Neural cell (in vitro differentiated cells): ENCODE measurements at regions not wholly inside any gene's neighbourhood (a gene's known extent, or its start where the extent isn't known, plus 50 kb on each side); places are given as distances from the start of the nearest gene placed in this dataset.

ENCODE experiments used
- H2AFZ ChIP-seq: fragments of 200-600, 300-800 bp; sonication (generic), shearing (Covaris generic); 2 replicates; pipeline ENCODE4 v1.6.0; 2014; ENCODE audit warnings: low read depth, mild to moderate bottlenecking, antibody characterized with exemption, low read length, moderate library complexity
- H3F3A ChIP-seq: fragments of 200-600 bp; shearing (Covaris generic); 2 replicates; pipeline ENCODE4 v1.6.1; 2016; ENCODE audit warnings: mild to moderate bottlenecking, moderate library complexity, mixed read lengths, antibody characterized with exemption, low read length; ENCODE audit not compliant: insufficient read depth, poor library complexity, severe bottlenecking
- H3K27ac ChIP-seq: fragments of 200-600, 300-800 bp; sonication (generic), shearing (Covaris generic); 2 replicates; pipeline ENCODE4 v1.5.1; 2014; ENCODE audit warnings: mild to moderate bottlenecking, low read length, moderate library complexity
- H3K27me3 ChIP-seq: fragments of 300-800, 200-600 bp; sonication (generic), shearing (Covaris generic); 2 replicates; pipeline ENCODE4 v1.6.0; 2014; ENCODE audit warnings: mild to moderate bottlenecking, low read depth, low read length, moderate library complexity; ENCODE audit not compliant: insufficient read depth
- H3K36me3 ChIP-seq: fragments of 300-800, 200-600 bp; sonication (generic), shearing (Covaris generic); 2 replicates; pipeline ENCODE4 v1.5.1; 2014; ENCODE audit warnings: mild to moderate bottlenecking, antibody characterized with exemption, low read length, moderate library complexity; ENCODE audit not compliant: insufficient read depth
- H3K4me2 ChIP-seq: fragments of 300-800, 200-600 bp; sonication (generic), shearing (Covaris generic); 2 replicates; pipeline ENCODE4 v1.6.0; 2014; ENCODE audit warnings: mild to moderate bottlenecking, low read length
- H3K4me3 ChIP-seq: fragments of 300-800, 200-600 bp; sonication (generic), shearing (Covaris generic); 2 replicates; pipeline ENCODE4 v1.5.1; 2014; ENCODE audit warnings: mild to moderate bottlenecking, low read length, moderate library complexity
- H3K79me2 ChIP-seq: fragments of 200-600 bp; shearing (Covaris generic); replicated peaks from 2 replicates; pipeline ENCODE4 v1.6.0; 2014; ENCODE audit warnings: mild to moderate bottlenecking, low read length, moderate library complexity; ENCODE audit not compliant: insufficient read depth
- H3K9ac ChIP-seq: fragments of 300-800, 200-600 bp; sonication (generic), shearing (Covaris generic); 2 replicates; pipeline ENCODE4 v1.6.1; 2016; ENCODE audit warnings: mild to moderate bottlenecking, low read length, mixed read lengths
- H3K9me2 ChIP-seq: fragments of 200-600 bp; shearing (Covaris generic); 2 replicates; pipeline ENCODE4 v1.6.1; 2016; ENCODE audit warnings: mild to moderate bottlenecking, low read length, mixed read lengths; ENCODE audit not compliant: insufficient read depth
- H3K9me3 ChIP-seq: fragments of 200-600, 300-800 bp; sonication (generic), shearing (Covaris generic); 2 replicates; pipeline ENCODE4 v1.6.1; 2016; ENCODE audit warnings: mild to moderate bottlenecking, mixed run types, low read length, moderate library complexity, mixed read lengths
- H4K20me1 ChIP-seq: fragments of 200-600 bp; shearing (Covaris generic); 2 replicates; pipeline ENCODE4 v1.6.1; 2016; ENCODE audit warnings: mild to moderate bottlenecking, mixed run types; ENCODE audit not compliant: insufficient read depth
- EP300 ChIP-seq: fragments of 450-650 bp; conservative IDR thresholded peaks from 2 replicates; pipeline ENCODE4 v1.6.1; 2014; ENCODE audit warnings: antibody characterized with exemption, mild to moderate bottlenecking, moderate library complexity; ENCODE audit not compliant: poor library complexity, severe bottlenecking
- EZH2 ChIP-seq: fragments of 200-600, 300-800 bp; shearing (Covaris generic), sonication (generic); IDR thresholded peaks from 2 replicates; pipeline ENCODE4 v1.6.1; 2014; ENCODE audit warnings: antibody characterized with exemption, low read length, borderline replicate concordance, mild to moderate bottlenecking; ENCODE audit not compliant: insufficient read depth, poor library complexity, severe bottlenecking
- MXI1 ChIP-seq: fragments of 450-650 bp; conservative IDR thresholded peaks from 2 replicates; pipeline ENCODE4 v1.6.1; 2014; ENCODE audit warnings: antibody characterized with exemption, mild to moderate bottlenecking; ENCODE audit not compliant: poor library complexity, severe bottlenecking
- POLR2AphosphoS5 ChIP-seq: IDR thresholded peaks from 2 replicates; pipeline ENCODE4 v1.6.1; 2012
- RAD21 ChIP-seq: fragments of 450-650 bp; conservative IDR thresholded peaks from 2 replicates; pipeline ENCODE4 v1.6.1; 2014; ENCODE audit warnings: antibody characterized with exemption, mild to moderate bottlenecking, moderate library complexity
- SMC3 ChIP-seq: fragments of 450-650 bp; conservative IDR thresholded peaks from 2 replicates; pipeline ENCODE4 v1.6.1; 2014; ENCODE audit warnings: antibody characterized with exemption, mild to moderate bottlenecking, moderate library complexity; ENCODE audit not compliant: poor library complexity
- TAF1 ChIP-seq: IDR thresholded peaks from 2 replicates; pipeline ENCODE4 v1.6.1; 2012; ENCODE audit warnings: low read depth
- TF ChIP-seq, protein P1 (sequence below): IDR thresholded peaks from 2 replicates; pipeline ENCODE4 v1.6.1; 2012; ENCODE audit warnings: borderline replicate concordance
- TF ChIP-seq, protein P2 (sequence below): fragments of 450-650 bp; IDR thresholded peaks from 2 replicates; pipeline ENCODE4 v1.5.1; 2014; ENCODE audit warnings: antibody characterized with exemption, mild to moderate bottlenecking, moderate library complexity; ENCODE audit not compliant: poor library complexity, severe bottlenecking

DNA sequence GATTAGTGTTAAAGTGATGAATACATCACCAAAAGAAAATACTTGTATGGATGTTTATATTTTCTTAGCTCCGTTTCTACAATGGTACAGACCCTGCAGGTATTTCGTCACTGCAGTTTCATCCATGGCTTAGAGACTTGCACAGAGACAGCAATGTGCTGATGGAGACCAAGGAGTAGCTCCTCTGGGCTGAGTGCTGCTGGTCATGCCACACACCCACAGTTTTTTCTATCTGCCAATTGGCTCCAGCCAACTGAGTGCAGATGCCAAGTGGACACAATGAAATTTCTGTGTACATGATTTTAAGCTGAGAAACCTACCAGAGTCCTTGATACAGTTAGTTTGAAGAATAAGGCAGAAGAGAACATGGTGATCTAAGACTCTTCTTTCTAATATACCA is 145.9 kb upstream of the ADCY2 start:
- Histone ChIP-seq H3K36me3 (no peaks in the 10 kb centered on the region), H3K4me3 (no peak overlapping the region), H3K9me2 (no peaks in the 10 kb centered on the region), H3K9me3 (no peaks in the 10 kb centered on the region), H4K20me1 (no peaks in the 10 kb centered on the region), H3F3A (no peaks in the 10 kb centered on the region), H3K79me2 (no peaks in the 10 kb centered on the region), H3K4me2 (no peak overlapping the region), H3K27me3 (no peaks in the 10 kb centered on the region), H3K27ac (no peak overlapping the region), H3K9ac (no peak overlapping the region), H2AFZ (no peak overlapping the region)
- TF ChIP-seq SMC3 = no peak
- TF ChIP-seq, protein P1, sequence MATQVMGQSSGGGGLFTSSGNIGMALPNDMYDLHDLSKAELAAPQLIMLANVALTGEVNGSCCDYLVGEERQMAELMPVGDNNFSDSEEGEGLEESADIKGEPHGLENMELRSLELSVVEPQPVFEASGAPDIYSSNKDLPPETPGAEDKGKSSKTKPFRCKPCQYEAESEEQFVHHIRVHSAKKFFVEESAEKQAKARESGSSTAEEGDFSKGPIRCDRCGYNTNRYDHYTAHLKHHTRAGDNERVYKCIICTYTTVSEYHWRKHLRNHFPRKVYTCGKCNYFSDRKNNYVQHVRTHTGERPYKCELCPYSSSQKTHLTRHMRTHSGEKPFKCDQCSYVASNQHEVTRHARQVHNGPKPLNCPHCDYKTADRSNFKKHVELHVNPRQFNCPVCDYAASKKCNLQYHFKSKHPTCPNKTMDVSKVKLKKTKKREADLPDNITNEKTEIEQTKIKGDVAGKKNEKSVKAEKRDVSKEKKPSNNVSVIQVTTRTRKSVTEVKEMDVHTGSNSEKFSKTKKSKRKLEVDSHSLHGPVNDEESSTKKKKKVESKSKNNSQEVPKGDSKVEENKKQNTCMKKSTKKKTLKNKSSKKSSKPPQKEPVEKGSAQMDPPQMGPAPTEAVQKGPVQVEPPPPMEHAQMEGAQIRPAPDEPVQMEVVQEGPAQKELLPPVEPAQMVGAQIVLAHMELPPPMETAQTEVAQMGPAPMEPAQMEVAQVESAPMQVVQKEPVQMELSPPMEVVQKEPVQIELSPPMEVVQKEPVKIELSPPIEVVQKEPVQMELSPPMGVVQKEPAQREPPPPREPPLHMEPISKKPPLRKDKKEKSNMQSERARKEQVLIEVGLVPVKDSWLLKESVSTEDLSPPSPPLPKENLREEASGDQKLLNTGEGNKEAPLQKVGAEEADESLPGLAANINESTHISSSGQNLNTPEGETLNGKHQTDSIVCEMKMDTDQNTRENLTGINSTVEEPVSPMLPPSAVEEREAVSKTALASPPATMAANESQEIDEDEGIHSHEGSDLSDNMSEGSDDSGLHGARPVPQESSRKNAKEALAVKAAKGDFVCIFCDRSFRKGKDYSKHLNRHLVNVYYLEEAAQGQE = no peak
- TF ChIP-seq TAF1 = no peak
- TF ChIP-seq, protein P2, sequence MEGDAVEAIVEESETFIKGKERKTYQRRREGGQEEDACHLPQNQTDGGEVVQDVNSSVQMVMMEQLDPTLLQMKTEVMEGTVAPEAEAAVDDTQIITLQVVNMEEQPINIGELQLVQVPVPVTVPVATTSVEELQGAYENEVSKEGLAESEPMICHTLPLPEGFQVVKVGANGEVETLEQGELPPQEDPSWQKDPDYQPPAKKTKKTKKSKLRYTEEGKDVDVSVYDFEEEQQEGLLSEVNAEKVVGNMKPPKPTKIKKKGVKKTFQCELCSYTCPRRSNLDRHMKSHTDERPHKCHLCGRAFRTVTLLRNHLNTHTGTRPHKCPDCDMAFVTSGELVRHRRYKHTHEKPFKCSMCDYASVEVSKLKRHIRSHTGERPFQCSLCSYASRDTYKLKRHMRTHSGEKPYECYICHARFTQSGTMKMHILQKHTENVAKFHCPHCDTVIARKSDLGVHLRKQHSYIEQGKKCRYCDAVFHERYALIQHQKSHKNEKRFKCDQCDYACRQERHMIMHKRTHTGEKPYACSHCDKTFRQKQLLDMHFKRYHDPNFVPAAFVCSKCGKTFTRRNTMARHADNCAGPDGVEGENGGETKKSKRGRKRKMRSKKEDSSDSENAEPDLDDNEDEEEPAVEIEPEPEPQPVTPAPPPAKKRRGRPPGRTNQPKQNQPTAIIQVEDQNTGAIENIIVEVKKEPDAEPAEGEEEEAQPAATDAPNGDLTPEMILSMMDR = no peak
- no peak for TF ChIP-seq RAD21
- TF ChIP-seq EP300 = no peak
- TF ChIP-seq EZH2 = no peak
- TF ChIP-seq POLR2AphosphoS5 = no peak
- TF ChIP-seq MXI1 = no peak

DNA sequence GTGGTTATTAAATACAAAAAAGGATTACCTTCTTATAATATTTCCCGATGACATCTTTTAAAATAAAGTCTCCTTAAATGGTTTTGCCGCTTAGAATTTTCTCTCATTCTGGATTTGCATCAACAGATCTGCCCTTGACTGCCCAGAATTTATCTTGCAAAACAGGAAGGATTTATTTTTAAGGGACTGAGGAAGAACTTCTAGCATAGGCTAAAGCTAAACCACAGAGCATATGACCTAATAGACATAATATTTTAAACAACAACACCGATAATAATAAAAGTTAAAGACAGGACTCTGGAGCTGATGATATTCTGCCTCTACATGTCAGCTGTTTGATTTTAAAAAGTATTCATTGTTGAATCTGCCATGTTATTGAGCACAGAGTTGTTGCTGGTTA is 145.3 kb upstream of the ADCY2 start:
- no peak overlapping the region for H3K27ac ChIP-seq
- no peak overlapping the region for H3K4me2 ChIP-seq
- no peaks in the 10 kb centered on the region for H3K9me2 ChIP-seq
- no peaks in the 10 kb centered on the region for H3K36me3 ChIP-seq
- no peak for TF ChIP-seq EZH2
- TF ChIP-seq TAF1 = no peak
- TF ChIP-seq MXI1 = no peak
- no peak for TF ChIP-seq RAD21
- TF ChIP-seq EP300 = no peak
- TF ChIP-seq SMC3 = no peak
- no peak for TF ChIP-seq POLR2AphosphoS5
- TF ChIP-seq, protein P2 = no peak
- TF ChIP-seq, protein P1 = no peak
- H2AFZ ChIP-seq = no peak overlapping the region
- no peaks in the 10 kb centered on the region for H3K79me2 ChIP-seq
- H3K27me3 ChIP-seq = no peaks in the 10 kb centered on the region
- no peak overlapping the region for H3K4me3 ChIP-seq
- H3K9ac ChIP-seq = no peak overlapping the region
- no peaks in the 10 kb centered on the region for H3K9me3 ChIP-seq
- no peaks in the 10 kb centered on the region for H3F3A ChIP-seq
- no peaks in the 10 kb centered on the region for H4K20me1 ChIP-seq
